GM13977 (cell line): ENCODE measurements at regions not wholly inside any gene's neighbourhood (a gene's known extent, or its start where the extent isn't known, plus 50 kb on each side); places are given as distances from the start of the nearest gene placed in this dataset.

Experiments
- DNase-seq: peaks from one replicate; pipeline ENCODE4 v3.0.0; 2012; ENCODE audit warnings: low spot score
- CTCF ChIP-seq: IDR thresholded peaks from 2 replicates; pipeline ENCODE4 v1.5.1; 2012; ENCODE audit warnings: mild to moderate bottlenecking, control low read depth; ENCODE audit not compliant: insufficient read depth; ENCODE audit errors: extremely low read depth, missing control alignments
- in situ Hi-C: fragments of 300-500 bp; cut with MboI; formaldehyde crosslinking; loops from one replicate; pipeline ENCODE4 v1.12.0; 2022; ENCODE audit warnings: low sequenced_read_pairs, low pct_unique_long_range_greater_than_20kb, mixed read lengths, inconsistent platforms; ENCODE audit not compliant: unreplicated experiment

- in situ Hi-C loops: loop anchor here (25.0 kb wide), 1 partner anchor 104 kb away; no protein-coding TSS in a partner anchor
- TF ChIP-seq CTCF: no peak
- no peak for DNase-seq
Measured at GRCh38 chr11:94708176-94708575, 60.0 kb upstream of the AMOTL1 start.

- in situ Hi-C loops: loop anchor here (25.0 kb wide), 1 partner anchor 104 kb away; no protein-coding TSS in a partner anchor
- no peak for DNase-seq
- TF ChIP-seq CTCF: no peak
Measured at GRCh38 chr11:94708642-94709041, 59.5 kb upstream of the AMOTL1 start.

- no peak for DNase-seq
- TF ChIP-seq CTCF: no peak
- in situ Hi-C loops: loop anchor here (25.0 kb wide), 1 partner anchor 97 kb away; no protein-coding TSS in a partner anchor
Measured at GRCh38 chr11:94715225-94715624, 52.9 kb upstream of the AMOTL1 start.

GRCh38 chr11:94717667-94718066, 50.5 kb upstream of the AMOTL1 start:
- in situ Hi-C loops: loop anchor here (25.0 kb wide), 1 partner anchor 95 kb away; no protein-coding TSS in a partner anchor
- TF ChIP-seq CTCF: no peak
- no peak for DNase-seq
